ENCODE measurements at regions not wholly inside any gene's neighbourhood (a gene's known extent, or its start where the extent isn't known, plus 50 kb on each side); places are given as distances from the start of the nearest gene placed in this dataset.

GRCh38 chr14:76708028-76708427, 53.2 kb upstream of the VASH1 start:
- Histone ChIP-seq H3K27ac (no peak overlapping the region), H3K4me3 (ENCODE audit: low read depth, low read length) (no peak overlapping the region), H3K27me3 (ENCODE audit: control insufficient read depth, insufficient read depth, low read length) (no peaks in the 10 kb centered on the region), H3K79me2 (no peaks in the 10 kb centered on the region), H3K36me3 (ENCODE audit: control insufficient read depth, insufficient read depth, low read length) (no peaks in the 10 kb centered on the region), H3K9me3 (ENCODE audit: control insufficient read depth, low read length) (no peaks in the 10 kb centered on the region), H3K4me1 (no peaks in the 10 kb centered on the region), H2AFZ (no peak overlapping the region), H3K4me2 (ENCODE audit: low read length) (no peak overlapping the region), H3K9ac (no peak overlapping the region)
- TF ChIP-seq CTCF (IDR thresholded peaks at IDR 0.05), result no peak

GRCh38 chr14:76708771-76709170, 52.5 kb upstream of the VASH1 start:
- no peaks in the 10 kb centered on the region for H3K79me2 ChIP-seq
- no peak for TF ChIP-seq CTCF (IDR thresholded peaks at IDR 0.05)
- H3K27ac ChIP-seq, result no peak overlapping the region
- H3K4me2 ChIP-seq (ENCODE audit: low read length), result no peak overlapping the region
- no peaks in the 10 kb centered on the region for H3K9me3 ChIP-seq (ENCODE audit: control insufficient read depth, low read length)
- H3K4me3 ChIP-seq (ENCODE audit: low read depth, low read length), result no peak overlapping the region
- no peaks in the 10 kb centered on the region for H3K4me1 ChIP-seq
- H3K36me3 ChIP-seq (ENCODE audit: control insufficient read depth, insufficient read depth, low read length), result no peaks in the 10 kb centered on the region
- no peak overlapping the region for H3K9ac ChIP-seq
- H3K27me3 ChIP-seq (ENCODE audit: control insufficient read depth, insufficient read depth, low read length), result no peaks in the 10 kb centered on the region
- no peak overlapping the region for H2AFZ ChIP-seq

DNA sequence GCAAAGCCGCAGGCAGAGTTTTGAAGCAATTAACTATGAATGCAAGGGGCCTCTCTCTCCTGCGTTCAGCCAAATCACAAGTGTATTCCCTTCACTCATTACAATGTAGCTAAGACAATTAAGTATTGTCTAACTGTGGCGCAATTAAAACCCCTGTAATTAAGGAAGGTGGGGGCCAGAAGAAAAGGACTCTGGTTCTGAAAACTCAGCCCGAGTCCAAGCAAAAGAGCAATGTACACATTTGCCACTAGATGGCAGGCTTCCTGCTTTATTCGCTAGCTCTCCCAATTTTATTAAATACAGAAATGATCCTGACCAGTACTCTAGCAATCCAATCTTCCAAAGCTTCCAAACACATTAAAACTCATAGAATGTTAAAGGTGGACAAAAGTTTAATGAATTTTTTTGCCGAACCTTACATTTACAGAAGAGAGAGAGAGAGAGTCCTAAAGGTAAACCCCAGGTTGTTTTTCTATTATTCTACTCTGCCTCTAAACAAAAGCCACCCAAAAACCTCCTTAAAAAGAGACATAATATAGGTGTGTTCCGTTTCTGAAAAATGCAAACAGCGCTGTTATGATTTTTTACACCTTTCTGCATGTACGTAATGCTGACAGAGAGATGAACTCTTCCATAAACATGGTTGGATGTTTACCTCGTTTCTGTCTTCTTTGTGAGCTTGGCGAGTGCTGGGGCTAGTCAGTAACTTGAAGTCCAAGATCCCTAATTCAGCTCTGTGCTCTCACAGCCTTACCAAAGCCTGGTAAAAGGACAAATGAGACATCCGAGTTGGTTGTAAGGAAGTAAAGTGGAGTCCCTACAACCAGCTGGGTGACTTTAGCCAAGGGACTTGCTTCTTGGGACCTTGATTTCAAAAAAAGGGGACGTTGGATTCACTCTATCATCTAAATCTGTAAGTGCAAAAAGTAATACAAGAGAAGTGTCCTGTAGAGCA, 50.9 kb upstream of the VASH1 start:
- Histone ChIP-seq H3K27ac (no peak overlapping the region), H3K4me2 (ENCODE audit: low read length) (no peak overlapping the region), H3K4me3 (ENCODE audit: low read depth, low read length) (no peak overlapping the region), H3K79me2 (no peaks in the 10 kb centered on the region), H2AFZ (peak overlapping the region; percentile 51), H3K9ac (no peak overlapping the region), H3K4me1 (no peaks in the 10 kb centered on the region), H3K36me3 (ENCODE audit: control insufficient read depth, insufficient read depth, low read length) (no peaks in the 10 kb centered on the region), H3K9me3 (ENCODE audit: control insufficient read depth, low read length) (no peaks in the 10 kb centered on the region), H3K27me3 (ENCODE audit: control insufficient read depth, insufficient read depth, low read length) (no peaks in the 10 kb centered on the region)
- peak; percentile 85 for TF ChIP-seq CTCF (IDR thresholded peaks at IDR 0.05)

Measured in parathyroid adenoma (tissue), 2 donors.